ENCODE measurements at regions not wholly inside any gene's neighbourhood (a gene's known extent, or its start where the extent isn't known, plus 50 kb on each side); places are given as distances from the start of the nearest gene placed in this dataset.

DNA sequence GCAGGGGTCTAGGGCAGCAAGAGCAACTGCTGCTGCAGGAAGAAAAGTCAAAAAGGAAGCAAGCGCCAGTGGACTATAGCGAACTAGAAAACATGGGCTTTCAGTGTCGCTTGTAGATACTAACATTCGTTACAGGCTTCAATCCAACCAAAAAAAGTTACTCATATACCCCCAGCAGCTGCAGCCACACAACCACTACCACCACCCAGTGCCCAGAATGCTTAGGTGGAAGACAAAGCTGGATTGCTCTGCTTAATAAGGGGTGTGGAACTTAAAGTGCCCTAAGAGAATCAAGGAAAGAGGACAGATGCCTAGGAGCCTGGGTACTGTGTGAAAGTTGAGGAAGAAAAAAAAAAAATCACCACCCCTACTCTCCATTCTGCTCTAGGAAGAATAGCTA, 203.6 kb downstream of the ELAVL2 start:
- in situ Hi-C loops (cut with HindIII; ENCODE audit: low sequenced_read_pairs), result no loop called here

DNA sequence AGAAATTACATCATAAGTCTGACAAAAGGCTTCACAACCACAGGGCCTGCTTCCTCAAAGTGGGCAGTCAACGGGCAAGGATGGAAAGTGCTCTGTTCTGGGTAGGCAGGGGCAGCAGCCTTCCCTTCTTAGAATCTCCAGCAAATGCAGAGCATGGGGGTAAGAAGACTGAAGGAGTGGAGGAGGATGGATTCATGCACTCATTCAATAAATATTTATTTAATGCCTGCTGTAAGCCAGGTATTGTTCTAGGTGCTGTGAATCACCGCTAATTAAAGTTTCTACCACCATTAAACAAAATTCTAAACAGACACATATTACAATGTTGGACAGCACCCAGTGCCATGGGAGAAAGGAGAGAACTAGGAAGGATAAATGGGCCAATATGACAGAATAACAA, 195.6 kb downstream of the ELAVL2 start:
- in situ Hi-C loops (cut with HindIII; ENCODE audit: low sequenced_read_pairs), result no loop called here

DNA sequence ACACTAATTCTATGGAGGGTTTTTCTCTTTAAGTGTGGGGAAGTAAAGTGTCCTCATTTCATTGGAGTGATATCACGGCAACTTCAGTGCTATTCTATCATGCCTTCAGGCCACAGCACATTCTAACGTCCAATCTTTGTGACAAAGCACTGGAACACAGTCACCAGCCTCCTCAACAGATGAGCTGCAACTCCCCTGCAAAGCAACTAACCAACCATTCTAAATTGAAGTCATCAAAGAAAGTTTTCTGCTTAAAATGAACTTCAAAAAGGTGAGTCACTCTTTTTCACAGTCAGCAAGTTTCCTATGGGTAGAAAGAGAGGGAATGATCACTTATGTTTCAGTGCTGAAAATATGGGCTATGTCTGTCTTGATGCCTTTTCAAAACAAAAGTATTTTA, 190.8 kb downstream of the ELAVL2 start:
- in situ Hi-C loops (cut with HindIII; ENCODE audit: low sequenced_read_pairs), result no loop called here

DNA sequence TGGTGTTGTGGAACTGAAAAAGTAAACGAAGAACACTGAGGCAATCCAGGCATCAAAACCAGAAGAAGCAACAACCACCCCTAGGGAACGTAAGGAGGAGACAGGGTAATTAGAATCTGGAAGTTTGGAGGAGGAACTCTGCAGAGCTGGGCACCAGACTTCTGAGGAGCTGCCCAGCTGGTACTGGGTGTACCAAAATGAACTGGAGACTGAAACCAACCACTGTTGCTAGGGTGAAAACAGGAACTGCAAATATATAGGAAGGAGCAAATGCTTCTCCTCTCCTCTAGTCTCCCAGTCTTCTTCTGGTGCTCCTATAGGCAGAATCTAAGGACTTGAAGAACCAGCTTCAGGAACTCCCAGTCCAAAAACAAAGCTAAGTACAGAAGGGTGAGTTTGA, 189.8 kb downstream of the ELAVL2 start:
- in situ Hi-C loops (cut with HindIII; ENCODE audit: low sequenced_read_pairs), result no loop called here

DNA sequence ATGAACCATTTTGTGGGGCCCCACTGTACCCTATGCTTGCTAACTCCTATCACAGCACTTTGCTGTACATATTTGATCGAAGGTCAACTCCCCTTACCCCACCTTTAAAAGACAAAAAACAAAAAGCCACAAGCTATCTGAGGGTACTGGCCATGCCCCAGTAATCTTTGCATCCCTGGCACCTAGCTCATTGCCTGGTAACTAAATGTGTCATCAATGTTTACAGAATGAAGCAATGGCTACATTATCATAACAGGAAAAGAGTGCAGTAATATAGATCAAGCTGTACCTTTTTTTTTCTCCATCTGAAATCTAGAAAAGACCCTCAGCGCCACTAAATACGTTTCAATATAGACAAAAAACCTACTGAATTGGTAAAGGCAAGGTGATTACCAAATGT, 188.0 kb downstream of the ELAVL2 start:
- in situ Hi-C loops (cut with HindIII; ENCODE audit: low sequenced_read_pairs), result no loop called here

DNA sequence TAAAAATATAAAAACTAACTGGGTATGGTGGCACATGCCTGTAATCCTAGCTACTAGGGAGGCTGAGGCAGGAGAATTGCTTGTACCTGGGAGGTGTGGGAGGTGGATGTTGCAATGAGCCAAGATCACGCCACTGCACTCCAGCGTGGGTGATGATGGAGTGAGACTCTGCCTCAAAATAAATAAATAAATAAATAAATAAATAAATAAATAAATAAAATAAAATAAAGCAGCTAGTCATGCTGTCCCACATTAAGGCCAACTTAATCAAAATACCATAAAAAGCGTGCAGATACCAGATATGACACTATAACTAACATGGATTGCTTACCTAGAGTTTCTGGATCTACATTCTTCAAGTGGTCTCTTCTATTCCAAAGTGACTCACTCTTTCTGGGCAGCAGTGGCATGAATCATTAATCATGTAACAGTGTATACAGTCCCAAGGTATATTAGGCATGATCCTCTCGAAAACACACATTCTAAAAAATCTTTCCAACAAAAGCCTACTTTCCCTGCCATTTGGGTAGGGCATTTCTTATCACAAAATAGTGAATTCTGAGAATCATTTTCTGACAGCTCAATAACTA, 187.1 kb downstream of the ELAVL2 start:
- in situ Hi-C loops (cut with HindIII; ENCODE audit: low sequenced_read_pairs), result no loop called here
